H1 (cell line): ENCODE measurements at regions not wholly inside any gene's neighbourhood (a gene's known extent, or its start where the extent isn't known, plus 50 kb on each side); places are given as distances from the start of the nearest gene placed in this dataset.

ENCODE experiments used
- CTCF ChIA-PET: fragments of 300-600 bp; sonication (Branson Sonifier 250); formaldehyde crosslinking; loops from one replicate; lab custom pipeline; 2021; ENCODE audit not compliant: partially characterized antibody; lab: Charles Lee
- POLR2A ChIA-PET: fragments of 300-600 bp; sonication (Branson Sonifier 250); formaldehyde crosslinking; loops from one replicate; lab custom pipeline; 2021; ENCODE audit warnings: inconsistent platforms; ENCODE audit not compliant: partially characterized antibody; lab: Charles Lee
- DNase-seq, 2 experiments: peaks; one replicate each; pipeline versions ENCODE4 v3.0.0 to v3.0.0-alpha.2; 2010 to 2022; ENCODE audit warnings: low spot score in 2 of 2, low read depth in 1 of 2, mixed read lengths in 1 of 2
- FAIRE-seq: peaks from 2 replicates; lab custom pipeline; 2011; peaks lifted over from hg19 to GRCh38; lab: Jason Lieb, UNC
- H2AFZ ChIP-seq: 2 replicates; pipeline ENCODE4 v1.8.1; 2012; ENCODE audit warnings: low read length, inconsistent platforms
- H2AK5ac ChIP-seq: 2 replicates; pipeline ENCODE4 v1.6.1; 2013; ENCODE audit warnings: low read depth, low read length
- H2BK120ac ChIP-seq: replicated peaks from 2 replicates; pipeline ENCODE3; 2013; ENCODE audit warnings: low read depth, low read length, inconsistent platforms
- H2BK12ac ChIP-seq: 2 replicates; pipeline ENCODE4 v1.6.1; 2013; ENCODE audit warnings: low read depth, low read length
- H2BK15ac ChIP-seq: 2 replicates; pipeline ENCODE4 v1.6.1; 2013; ENCODE audit warnings: low read length
- H2BK20ac ChIP-seq: 2 replicates; pipeline ENCODE4 v1.6.1; 2013; ENCODE audit warnings: low read length
- H2BK5ac ChIP-seq: 2 replicates; pipeline ENCODE4 v1.6.1; 2013; ENCODE audit warnings: low read depth, low read length
- H3K14ac ChIP-seq: 2 replicates; pipeline ENCODE4 v1.6.1; 2013; ENCODE audit warnings: inconsistent platforms; ENCODE audit not compliant: insufficient read length
- H3K18ac ChIP-seq: 2 replicates; pipeline ENCODE4 v1.6.1; 2013; ENCODE audit warnings: low read length; ENCODE audit errors: extremely low read depth
- H3K23ac ChIP-seq: 2 replicates; pipeline ENCODE4 v1.6.1; 2013; ENCODE audit warnings: inconsistent platforms; ENCODE audit not compliant: insufficient read length
- H3K23me2 ChIP-seq: 2 replicates; pipeline ENCODE4 v1.6.1; 2013; ENCODE audit warnings: low read depth, low read length
- H3K27ac ChIP-seq: 2 replicates; pipeline ENCODE4 v1.6.1; 2011; ENCODE audit warnings: low read depth, low read length, inconsistent platforms
- H3K27me3 ChIP-seq, 4 experiments: replicated peaks in 1 of 4; 1 replicate in 1 of 4; 2 replicates in 3 of 4; pipeline versions ENCODE4 v1.6.1 to v1.8.1; 2011 to 2013; ENCODE audit warnings: low read length in 3 of 4, mild to moderate bottlenecking in 3 of 4, inconsistent platforms in 2 of 4, mixed read lengths in 2 of 4, moderate library complexity in 1 of 4; ENCODE audit not compliant: control insufficient read depth in 3 of 4, insufficient read depth in 3 of 4; ENCODE audit errors: extremely low read depth in 1 of 4
- H3K36me3 ChIP-seq, 4 experiments: 2 replicates each; pipeline versions ENCODE4 v1.6.1 to v1.8.1; 2011 to 2013; ENCODE audit warnings: mild to moderate bottlenecking in 4 of 4, low read length in 3 of 4, moderate library complexity in 2 of 4, control low read depth in 1 of 4, inconsistent platforms in 1 of 4; ENCODE audit not compliant: insufficient read depth in 4 of 4, control insufficient read depth in 2 of 4
- H3K4ac ChIP-seq: replicated peaks from 2 replicates; pipeline ENCODE3; 2013; ENCODE audit warnings: low read length, low read depth, mixed read lengths, inconsistent platforms; ENCODE audit not compliant: insufficient read length
- H3K4me1 ChIP-seq, 4 experiments: replicated peaks in 1 of 4; 1 replicate in 1 of 4; 2 replicates in 3 of 4; pipeline versions ENCODE4 v1.6.1 to v1.8.1; 2011 to 2013; ENCODE audit warnings: low read length in 3 of 4, inconsistent platforms in 2 of 4, mixed read lengths in 1 of 4; ENCODE audit not compliant: insufficient read depth in 4 of 4, control insufficient read depth in 3 of 4
- H3K4me2 ChIP-seq, 2 experiments: 2 replicates each; pipeline versions ENCODE4 v1.6.1 to v1.8.1; 2011 to 2013; ENCODE audit warnings: low read depth in 2 of 2, low read length in 2 of 2, control low read depth in 1 of 2, inconsistent platforms in 1 of 2, mild to moderate bottlenecking in 1 of 2; ENCODE audit not compliant: insufficient read depth in 1 of 2
- H3K4me3 ChIP-seq, 4 experiments: fragments of 200-600, 300-600 bp in 1 of 4; sonication (generic), shearing (Covaris generic), sonication (Bioruptor Twin) in 1 of 4; 2 replicates each; pipeline versions ENCODE4 v1.5.1 to v1.8.1; 2011 to 2016; ENCODE audit warnings: low read length in 4 of 4, low read depth in 3 of 4, control low read depth in 2 of 4, inconsistent platforms in 2 of 4, mild to moderate bottlenecking in 2 of 4, mixed read lengths in 1 of 4, moderate library complexity in 1 of 4; ENCODE audit not compliant: insufficient read depth in 2 of 4; ENCODE audit errors: extremely low read depth in 1 of 4
- H3K56ac ChIP-seq: replicated peaks from 2 replicates; pipeline ENCODE3; 2013; ENCODE audit warnings: low read depth, mild to moderate bottlenecking, mixed read lengths, low read length, inconsistent platforms; ENCODE audit not compliant: insufficient read length
- H3K79me1 ChIP-seq: 2 replicates; pipeline ENCODE4 v1.6.1; 2013; ENCODE audit warnings: low read depth, low read length, control low read depth
- H3K79me2 ChIP-seq, 2 experiments: 2 replicates each; pipeline versions ENCODE4 v1.6.1 to v1.8.1; 2012 to 2013; ENCODE audit warnings: low read length in 2 of 2, mild to moderate bottlenecking in 2 of 2, inconsistent platforms in 1 of 2; ENCODE audit not compliant: insufficient read depth in 2 of 2, control insufficient read depth in 1 of 2
- H3K9ac ChIP-seq, 4 experiments: replicated peaks in 1 of 4; 1 replicate in 1 of 4; 2 replicates in 3 of 4; pipeline versions ENCODE4 v1.6.1 to v1.8.1; 2011 to 2013; ENCODE audit warnings: low read depth in 3 of 4, low read length in 3 of 4, control low read depth in 2 of 4, mild to moderate bottlenecking in 2 of 4, moderate library complexity in 2 of 4, inconsistent platforms in 1 of 4; ENCODE audit errors: extremely low read depth in 1 of 4
- H3K9me3 ChIP-seq, 2 experiments: 2 replicates each; pipeline versions ENCODE4 v1.6.1 to v1.8.1; 2012 to 2013; ENCODE audit warnings: mild to moderate bottlenecking in 2 of 2, moderate library complexity in 2 of 2, control low read depth in 1 of 2, inconsistent platforms in 1 of 2, low read depth in 1 of 2, low read length in 1 of 2, mixed read lengths in 1 of 2; ENCODE audit not compliant: insufficient read depth in 2 of 2
- H4K20me1 ChIP-seq, 2 experiments: replicated peaks in 1 of 2; 2 replicates each; pipeline versions ENCODE3 to v1.8.1; 2011 to 2013; ENCODE audit warnings: inconsistent platforms in 2 of 2, low read length in 2 of 2, mild to moderate bottlenecking in 1 of 2; ENCODE audit not compliant: insufficient read depth in 2 of 2, control insufficient read depth in 1 of 2
- H4K5ac ChIP-seq: 2 replicates; pipeline ENCODE4 v1.6.1; 2013; ENCODE audit warnings: low read length, low read depth, mixed read lengths, inconsistent platforms; ENCODE audit not compliant: insufficient read length
- H4K8ac ChIP-seq: 2 replicates; pipeline ENCODE4 v1.8.0; 2013; ENCODE audit warnings: mild to moderate bottlenecking, moderate library complexity, low read length, inconsistent platforms; ENCODE audit not compliant: insufficient read depth; ENCODE audit errors: extremely low read depth
- H4K91ac ChIP-seq: replicated peaks from 2 replicates; pipeline ENCODE3; 2013; ENCODE audit warnings: low read length, mixed read lengths, inconsistent platforms; ENCODE audit not compliant: insufficient read length
- CEBPB ChIP-seq: IDR thresholded peaks from 2 replicates; pipeline ENCODE4 v1.6.1; 2012; ENCODE audit warnings: low read depth, low read length
- CREB1 ChIP-seq: IDR thresholded peaks from 2 replicates; pipeline ENCODE4 v1.6.1; 2012; ENCODE audit warnings: inconsistent platforms
- WGBS, 2 experiments: shearing (Covaris generic) in 1 of 2; methylation state at CpG; one replicate each; pipeline versions ENCODE4 v1.1.6 to v1.1.7; 2013 to 2015; ENCODE audit warnings: low lambda C conversion rate in 2 of 2, mixed read lengths in 2 of 2, inconsistent platforms in 1 of 2, low coverage in 1 of 2, missing lambda C conversion rate in 1 of 2; ENCODE audit not compliant: insufficient replicate concordance in 2 of 2, insufficient coverage in 1 of 2, insufficient read length in 1 of 2; ENCODE audit errors: extremely low coverage in 1 of 2, missing lambda C conversion rate in 1 of 2; 5-methylcytosine and 5-hydroxymethylcytosine counted together

DNA sequence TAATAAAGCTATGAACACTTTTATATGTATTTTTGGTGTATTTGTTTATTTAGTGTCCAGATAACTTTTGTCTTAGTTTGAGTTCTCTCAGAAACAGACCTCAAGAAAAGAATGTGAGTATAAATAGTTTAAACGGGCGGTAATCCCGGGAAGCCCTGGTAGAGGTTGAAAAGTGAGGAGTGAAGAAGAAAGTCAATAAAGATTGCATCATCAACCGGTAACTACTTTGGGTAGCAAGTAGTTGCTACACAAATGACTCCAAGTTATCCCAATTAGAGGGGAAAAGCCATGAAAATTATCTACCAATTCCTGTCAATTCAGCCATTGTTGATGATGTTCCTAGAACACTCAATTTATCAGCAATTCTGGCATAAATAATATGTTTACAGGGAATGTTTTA, 870.3 kb upstream of the RAG2 start:
- no peaks in the 10 kb centered on the region for H3K27me3 ChIP-seq
- no peaks in the 10 kb centered on the region for H3K23me2 ChIP-seq
- no peak overlapping the region for H4K8ac ChIP-seq
- FAIRE-seq (no peak), DNase-seq (no peak)
- H3K18ac ChIP-seq: no peak overlapping the region
- H2BK20ac ChIP-seq: no peak overlapping the region
- no peak overlapping the region for H3K56ac ChIP-seq
- no peak overlapping the region for H3K4me2 ChIP-seq
- no peak overlapping the region for H3K27ac ChIP-seq
- H2BK12ac ChIP-seq: no peak overlapping the region
- TF ChIP-seq CEBPB (peak; percentile 79; the same call in 1 of the 2 replicates), CREB1 (no peak)
- TF ChIP-seq, all 59 proteins: peak for 1
- Histone ChIP-seq H3K14ac (no peak overlapping the region), H3K23ac (no peak overlapping the region), H4K5ac (no peak overlapping the region), H3K4ac (no peak overlapping the region), H4K20me1 (no peaks in the 10 kb centered on the region), H2AK5ac (no peak overlapping the region), H3K9me3 (no peaks in the 10 kb centered on the region), H3K79me2 (no peaks in the 10 kb centered on the region), H4K91ac (no peak overlapping the region), H2BK5ac (no peak overlapping the region), H2BK15ac (no peak overlapping the region), H3K9ac (no peak overlapping the region), H2AFZ (no peak overlapping the region), H3K79me1 (no peaks in the 10 kb centered on the region), H3K4me3 (no peak overlapping the region), H3K36me3 (no peaks in the 10 kb centered on the region), H3K4me1 (no peaks in the 10 kb centered on the region), H2BK120ac (no peak overlapping the region)
- 90% methylated on average over 4 of the region's 4 CpGs; no CpG with 5 or more reads in 1 of the 2 experiments for WGBS, 2 experiments
- POLR2A ChIA-PET: no interaction called here
- CTCF ChIA-PET: no interaction called here
